ENCODE measurements at regions not wholly inside any gene's neighbourhood (a gene's known extent, or its start where the extent isn't known, plus 50 kb on each side); places are given as distances from the start of the nearest gene placed in this dataset.

DNA sequence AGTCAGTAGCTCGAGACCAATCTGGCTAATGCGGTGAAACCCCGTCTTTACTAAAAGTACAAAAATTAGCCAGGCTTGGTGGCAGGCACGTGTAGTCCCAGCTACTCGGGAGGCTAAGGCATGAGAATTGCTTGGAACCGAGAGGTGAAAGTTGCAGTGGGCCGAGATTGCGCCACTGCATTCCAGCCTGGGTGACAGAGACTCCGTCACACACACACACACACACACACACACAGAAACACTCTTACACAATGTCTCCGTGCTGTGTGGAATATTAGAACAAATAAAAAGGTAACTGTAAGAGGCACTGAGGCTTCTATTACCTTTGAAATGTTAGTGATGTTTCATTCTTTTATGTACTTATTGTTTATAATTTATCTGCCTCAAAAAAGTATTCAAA, 326.6 kb downstream of the GPAT3 start:
- H3K4me1 ChIP-seq (replicated peaks in 1 of 2): no peaks in the 10 kb centered on the region
- WGBS, 4 donors: 85 to 90% (median 86%) methylated on average over 10 of the region's 10 CpGs
- H3K27ac ChIP-seq: no peak overlapping the region
- DNase-seq: no peak
- intact Hi-C loops (cut with DNase I): no loop called here
- no peaks in the 10 kb centered on the region for H3K36me3 ChIP-seq (replicated peaks in 1 of 2)
- H3K4me3 ChIP-seq: no peak overlapping the region
- no peaks in the 10 kb centered on the region for H3K9me3 ChIP-seq (replicated peaks in 1 of 3)
- H3K27me3 ChIP-seq: no peaks in the 10 kb centered on the region
- no peak for TF ChIP-seq POLR2A (IDR thresholded peaks at IDR 0.05)
- TF ChIP-seq, protein P1, sequence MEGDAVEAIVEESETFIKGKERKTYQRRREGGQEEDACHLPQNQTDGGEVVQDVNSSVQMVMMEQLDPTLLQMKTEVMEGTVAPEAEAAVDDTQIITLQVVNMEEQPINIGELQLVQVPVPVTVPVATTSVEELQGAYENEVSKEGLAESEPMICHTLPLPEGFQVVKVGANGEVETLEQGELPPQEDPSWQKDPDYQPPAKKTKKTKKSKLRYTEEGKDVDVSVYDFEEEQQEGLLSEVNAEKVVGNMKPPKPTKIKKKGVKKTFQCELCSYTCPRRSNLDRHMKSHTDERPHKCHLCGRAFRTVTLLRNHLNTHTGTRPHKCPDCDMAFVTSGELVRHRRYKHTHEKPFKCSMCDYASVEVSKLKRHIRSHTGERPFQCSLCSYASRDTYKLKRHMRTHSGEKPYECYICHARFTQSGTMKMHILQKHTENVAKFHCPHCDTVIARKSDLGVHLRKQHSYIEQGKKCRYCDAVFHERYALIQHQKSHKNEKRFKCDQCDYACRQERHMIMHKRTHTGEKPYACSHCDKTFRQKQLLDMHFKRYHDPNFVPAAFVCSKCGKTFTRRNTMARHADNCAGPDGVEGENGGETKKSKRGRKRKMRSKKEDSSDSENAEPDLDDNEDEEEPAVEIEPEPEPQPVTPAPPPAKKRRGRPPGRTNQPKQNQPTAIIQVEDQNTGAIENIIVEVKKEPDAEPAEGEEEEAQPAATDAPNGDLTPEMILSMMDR (IDR thresholded peaks at IDR 0.05): no peak

DNA sequence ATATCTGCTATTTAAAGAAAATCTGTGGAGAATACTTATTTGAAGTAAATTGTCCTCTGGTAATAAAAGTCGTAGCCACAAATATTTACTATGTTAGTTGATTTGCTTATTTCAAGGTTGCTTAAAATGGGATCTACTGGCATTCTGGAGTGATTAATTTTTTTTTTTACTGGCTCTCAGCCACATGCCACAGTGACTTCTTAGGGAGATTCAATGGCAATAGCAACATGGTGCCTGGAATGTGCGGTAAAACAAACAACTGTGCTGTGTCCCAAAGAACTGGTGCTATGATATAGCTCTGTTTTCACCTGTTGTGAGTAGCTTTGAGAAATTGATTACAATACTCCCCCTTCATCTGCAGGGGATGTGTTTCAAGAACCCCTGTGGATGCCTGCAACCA, 324.3 kb downstream of the GPAT3 start:
- Histone ChIP-seq H3K4me3 (no peak overlapping the region), H3K4me1 (replicated peaks in 1 of 2) (no peaks in the 10 kb centered on the region), H3K36me3 (replicated peaks in 1 of 2) (no peaks in the 10 kb centered on the region), H3K27me3 (no peaks in the 10 kb centered on the region), H3K27ac (no peak overlapping the region), H3K9me3 (replicated peaks in 1 of 3) (no peaks in the 10 kb centered on the region)
- no peak for DNase-seq
- intact Hi-C loops (cut with DNase I): no loop called here
- TF ChIP-seq, protein P1 (IDR thresholded peaks at IDR 0.05): no peak
- no peak for TF ChIP-seq POLR2A (IDR thresholded peaks at IDR 0.05)
- 61 to 71% (median 66%) methylated on average over 2 of the region's 2 CpGs for WGBS, 4 donors

DNA sequence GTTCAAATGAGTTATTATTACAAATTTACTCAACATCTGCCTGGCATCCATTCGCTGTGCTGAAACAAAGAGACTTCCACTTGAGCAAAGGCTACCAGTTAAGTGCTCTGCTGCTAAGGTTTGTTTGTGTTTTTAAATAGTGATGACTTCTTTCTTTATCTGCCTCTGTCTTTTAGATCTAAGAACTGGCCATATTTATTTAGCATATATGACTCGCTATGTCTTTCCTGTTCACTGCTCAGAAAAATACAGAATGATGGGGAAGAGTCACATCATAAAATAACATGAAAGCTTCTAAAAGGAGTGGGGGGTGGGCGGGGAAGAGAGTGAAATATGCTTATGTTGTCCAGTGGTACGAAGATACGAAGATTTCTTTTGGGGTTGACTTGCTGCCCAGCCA, 322.2 kb downstream of the GPAT3 start:
- 80 to 86% (median 83%) methylated on average over 5 of the region's 5 CpGs for WGBS, 4 donors
- no peak overlapping the region for H3K27ac ChIP-seq
- TF ChIP-seq POLR2A (IDR thresholded peaks at IDR 0.05): no peak
- TF ChIP-seq, protein P1 (IDR thresholded peaks at IDR 0.05): no peak
- no peaks in the 10 kb centered on the region for H3K9me3 ChIP-seq (replicated peaks in 1 of 3)
- intact Hi-C loops (cut with DNase I): no loop called here
- no peak overlapping the region for H3K4me3 ChIP-seq
- no peaks in the 10 kb centered on the region for H3K27me3 ChIP-seq
- H3K4me1 ChIP-seq (replicated peaks in 1 of 2): no peaks in the 10 kb centered on the region
- no peak for DNase-seq
- H3K36me3 ChIP-seq (replicated peaks in 1 of 2): no peaks in the 10 kb centered on the region

DNA sequence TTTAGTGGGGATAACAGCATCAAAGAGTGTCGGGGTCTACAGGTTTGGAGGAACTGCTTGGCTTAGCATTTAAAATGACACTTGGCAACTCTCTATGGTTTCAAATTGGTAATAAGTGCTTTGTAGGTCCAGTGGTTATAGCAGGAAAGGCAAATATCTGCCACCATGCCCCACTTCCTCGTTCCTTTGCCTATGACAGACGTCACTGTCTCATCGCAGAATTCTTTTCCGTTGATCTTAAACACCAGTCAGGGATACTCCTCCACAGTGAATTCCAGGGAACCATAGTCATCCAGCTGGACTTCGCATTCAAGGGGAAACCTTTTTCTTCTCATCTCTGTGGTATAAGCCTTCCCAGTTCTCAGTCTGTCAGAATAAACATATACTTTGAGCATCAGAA, 319.1 kb downstream of the GPAT3 start:
- intact Hi-C loops (cut with DNase I): no loop called here
- WGBS, 4 donors: 75 to 81% (median 76%) methylated on average over 6 of the region's 6 CpGs
- TF ChIP-seq, protein P1 (IDR thresholded peaks at IDR 0.05): no peak
- no peak for TF ChIP-seq POLR2A (IDR thresholded peaks at IDR 0.05)

More for the DNA sequence above, 319.1 kb downstream of the GPAT3 start:
- Histone ChIP-seq H3K9me3 (replicated peaks in 1 of 3) (no peaks in the 10 kb centered on the region), H3K4me3 (no peak overlapping the region), H3K27me3 (no peaks in the 10 kb centered on the region), H3K27ac (no peak overlapping the region), H3K4me1 (replicated peaks in 1 of 2) (no peaks in the 10 kb centered on the region), H3K36me3 (replicated peaks in 1 of 2) (no peaks in the 10 kb centered on the region)
- DNase-seq: no peak
